ENCODE measurements at regions not wholly inside any gene's neighbourhood (a gene's known extent, or its start where the extent isn't known, plus 50 kb on each side); places are given as distances from the start of the nearest gene placed in this dataset.

DNA sequence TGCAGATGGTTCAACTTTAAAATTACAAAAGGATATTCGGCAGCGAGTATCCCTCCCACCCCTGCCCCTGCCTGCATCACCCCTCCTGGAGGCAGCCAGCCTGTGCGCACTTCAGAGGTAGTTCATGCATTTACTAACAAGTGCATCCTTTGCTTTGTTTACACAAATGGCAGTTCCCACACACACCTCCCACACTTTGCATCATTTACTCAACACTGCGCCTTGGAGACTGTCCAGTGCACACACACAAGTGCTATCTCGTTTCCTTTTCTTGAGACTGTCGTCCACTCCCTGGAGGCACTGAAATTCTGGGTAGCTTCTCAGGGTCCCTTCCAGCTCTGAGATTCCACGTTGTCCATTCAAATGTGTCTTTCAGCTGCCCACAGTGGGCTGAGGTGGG is 53.1 kb upstream of the VSX1 start:
- DNase-seq (ENCODE audit: low read depth), result no peak

DNA sequence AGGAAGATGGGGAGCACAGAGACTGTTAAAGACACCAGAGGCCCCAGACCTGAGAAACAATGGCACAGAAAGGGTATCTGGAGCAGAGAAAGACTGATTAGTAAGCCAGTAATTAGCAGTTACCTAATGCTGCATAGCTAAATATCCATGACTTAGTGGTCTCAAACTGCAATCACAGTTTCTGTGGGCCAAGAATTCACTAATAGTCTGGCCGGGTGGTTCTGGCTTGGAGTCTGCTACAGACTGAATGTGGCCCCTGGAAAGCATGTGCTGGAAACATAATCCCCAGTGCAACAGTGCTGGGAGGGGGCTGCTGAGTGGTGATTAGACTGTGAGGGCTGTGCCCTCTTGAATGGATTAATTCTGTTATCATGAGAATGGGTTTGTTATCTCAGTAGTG is 54.1 kb upstream of the VSX1 start:
- no peak for DNase-seq (ENCODE audit: low read depth)

DNA sequence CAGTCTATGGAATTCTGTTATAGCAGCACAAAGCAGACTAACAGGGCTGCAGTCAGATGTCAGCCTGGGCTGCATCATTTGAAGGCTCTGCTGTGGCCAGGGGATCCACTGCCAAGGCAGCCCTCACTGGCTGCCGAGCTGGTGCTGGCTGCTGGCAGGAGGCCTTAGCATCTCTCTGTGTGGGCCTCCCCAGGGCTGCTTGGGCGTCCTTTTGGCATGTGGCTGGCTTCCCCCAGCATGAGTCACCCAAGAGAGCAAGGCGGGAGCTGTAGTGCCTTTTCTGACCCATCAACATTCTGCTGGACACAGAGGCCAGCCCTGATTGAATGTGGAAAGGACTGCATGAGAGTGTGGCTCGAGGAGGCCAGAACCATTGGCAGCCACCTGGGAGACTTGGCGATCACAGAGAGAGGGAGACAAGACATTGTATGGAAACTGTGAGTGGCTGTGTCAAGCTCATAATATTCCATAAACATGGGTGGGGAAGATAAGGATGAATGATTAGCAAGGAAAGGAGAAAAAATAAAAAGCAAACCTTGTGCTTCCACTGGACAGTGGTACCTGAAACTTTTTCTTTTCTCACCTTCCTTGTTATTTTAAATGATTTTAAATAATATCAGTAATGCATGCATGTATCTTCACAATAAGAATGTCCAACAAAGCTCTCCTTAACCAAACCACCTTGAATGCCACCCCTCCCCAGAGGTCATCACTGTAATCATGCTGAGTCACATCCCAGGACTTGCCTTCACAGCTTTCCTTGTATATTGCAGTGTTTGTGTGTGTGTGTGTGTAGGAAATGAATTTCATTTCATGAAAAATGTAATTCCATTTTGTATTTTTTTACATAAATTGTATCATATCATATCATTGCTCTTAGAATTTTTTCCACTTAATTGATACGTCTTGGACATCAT is 55.0 kb upstream of the VSX1 start:
- DNase-seq (ENCODE audit: low read depth), result peak; percentile 93

GRCh38 chr20:25139029-25139705 is 56.3 kb upstream of the ENTPD6 start:
- no peak for DNase-seq (ENCODE audit: low read depth)

- DNase-seq (ENCODE audit: low read depth), result no peak
These were observed 54.5 kb upstream of the ENTPD6 start for GRCh38 chr20:25140968-25141367.

DNA sequence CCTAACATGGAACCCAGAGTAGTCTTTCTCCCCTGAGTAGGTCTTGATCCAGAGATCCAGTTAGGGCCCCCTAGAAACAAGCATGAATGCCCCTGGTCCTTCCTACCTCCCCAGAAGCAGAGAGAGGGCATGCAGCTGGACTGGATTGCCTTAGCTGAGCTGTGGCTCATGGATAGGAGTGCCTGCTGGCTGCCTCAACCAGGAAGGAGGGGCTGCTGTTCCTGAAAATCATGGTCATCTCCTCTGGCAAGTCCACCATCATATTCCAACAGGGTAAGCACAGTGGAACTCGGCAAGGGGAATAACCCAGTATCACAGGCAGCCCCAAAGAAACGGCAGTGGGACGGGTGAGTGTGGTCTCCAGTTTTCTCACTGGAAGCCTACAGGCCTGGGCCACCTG is 53.1 kb upstream of the ENTPD6 start:
- DNase-seq (ENCODE audit: low read depth), result no peak

GRCh38 chr20:25145131-25145530 is 50.4 kb upstream of the ENTPD6 start:
- DNase-seq (ENCODE audit: low read depth), result peak; percentile 11
